ENCODE measurements at regions not wholly inside any gene's neighbourhood (a gene's known extent, or its start where the extent isn't known, plus 50 kb on each side); places are given as distances from the start of the nearest gene placed in this dataset.

DNA sequence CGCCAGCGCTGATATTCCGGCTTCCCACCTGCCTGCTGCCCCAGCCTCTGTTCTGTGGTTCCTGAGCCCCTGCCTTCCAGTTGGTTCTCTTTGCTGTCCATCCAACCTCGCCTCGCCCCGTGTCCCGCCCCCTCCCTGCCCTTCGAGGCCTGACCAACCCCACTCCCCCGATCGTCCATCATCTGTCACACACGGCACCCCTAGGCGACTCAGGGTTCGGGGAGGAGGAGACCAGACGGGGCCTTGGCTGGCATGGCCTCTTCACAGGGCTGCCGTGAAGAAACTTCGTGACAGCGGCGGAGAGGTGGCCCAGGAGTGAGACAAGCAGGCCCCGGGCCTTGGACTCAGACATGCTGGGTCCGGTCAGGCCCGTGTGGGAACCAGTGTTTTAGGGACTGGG lies 226.1 kb downstream of the QKI start:
- Histone ChIP-seq H3K23ac (ENCODE audit: low read depth, low read length) (no peak overlapping the region), H4K91ac (ENCODE audit: insufficient read depth, low read depth, low read length) (no peak overlapping the region), H4K5ac (ENCODE audit: low read depth, low read length) (no peak overlapping the region), H3K9ac (ENCODE audit: low read depth, low read length) (no peak overlapping the region), H3K36me3 (ENCODE audit: control insufficient read depth, insufficient read depth, low read length) (no peaks in the 10 kb centered on the region), H3K4me1 (ENCODE audit: control insufficient read depth, insufficient read depth, low read length) (no peaks in the 10 kb centered on the region), H4K8ac (ENCODE audit: low read depth in 2 of 2, low read length in 2 of 2) (no peak overlapping the region), H2BK15ac (ENCODE audit: low read depth, low read length) (no peak overlapping the region), H2BK120ac (ENCODE audit: low read depth, low read length) (no peak overlapping the region), H3K4ac (ENCODE audit: low read depth, low read length) (no peak overlapping the region), H3K14ac (replicated peaks; ENCODE audit: low read depth, low read length) (no peak overlapping the region), H3K27me3 (ENCODE audit: control insufficient read depth, insufficient read depth, low read length) (no peaks in the 10 kb centered on the region; the same call in 1 of the 2 replicates), H2BK20ac (ENCODE audit: low read depth, low read length) (no peak overlapping the region), H3K18ac (ENCODE audit: low read depth, low read length) (no peak overlapping the region), H3K56ac (ENCODE audit: extremely low read depth, insufficient read depth, low read length) (no peak overlapping the region), H3K27ac (ENCODE audit: insufficient read depth, low read length) (no peak overlapping the region), H3K4me3 (ENCODE audit: insufficient read depth, low read depth, low read length) (no peak overlapping the region), H3K4me2 (ENCODE audit: low read depth, low read length) (no peak overlapping the region), H2AK5ac (ENCODE audit: low read depth, low read length) (no peak overlapping the region), H3K9me3 (ENCODE audit: control insufficient read depth, insufficient read depth, low read length) (peaks cover 2% of the 10 kb centered on the region; the same call in 1 of the 2 replicates), H2AK9ac (replicated peaks; ENCODE audit: low read depth, low read length, poor library complexity) (no peak overlapping the region), H2AFZ (replicated peaks; ENCODE audit: low read length, poor library complexity) (no peak overlapping the region), H2BK5ac (ENCODE audit: low read depth, low read length, poor library complexity, severe bottlenecking) (no peak overlapping the region), H3K79me1 (ENCODE audit: low read depth in 1 of 2, low read length in 2 of 2) (no peaks in the 10 kb centered on the region), H3K9me1 (ENCODE audit: insufficient read depth, low read length) (no peaks in the 10 kb centered on the region), H4K20me1 (ENCODE audit: insufficient read depth, low read length) (no peaks in the 10 kb centered on the region)
- no TSS peak for BruUV-seq (replicated peaks)
- TF ChIP-seq, protein P1, sequence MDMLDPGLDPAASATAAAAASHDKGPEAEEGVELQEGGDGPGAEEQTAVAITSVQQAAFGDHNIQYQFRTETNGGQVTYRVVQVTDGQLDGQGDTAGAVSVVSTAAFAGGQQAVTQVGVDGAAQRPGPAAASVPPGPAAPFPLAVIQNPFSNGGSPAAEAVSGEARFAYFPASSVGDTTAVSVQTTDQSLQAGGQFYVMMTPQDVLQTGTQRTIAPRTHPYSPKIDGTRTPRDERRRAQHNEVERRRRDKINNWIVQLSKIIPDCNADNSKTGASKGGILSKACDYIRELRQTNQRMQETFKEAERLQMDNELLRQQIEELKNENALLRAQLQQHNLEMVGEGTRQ (IDR thresholded peaks at IDR 0.05; ENCODE audit: low read depth, low read length), result no peak
- TF ChIP-seq RCOR1 (IDR thresholded peaks at IDR 0.05; ENCODE audit: insufficient replicate concordance, low read length) (no peak), FOS (IDR thresholded peaks at IDR 0.05; ENCODE audit: low read depth, low read length) (no peak), POLR2A (IDR thresholded peaks at IDR 0.05; ENCODE audit: low read depth, low read length) (no peak)
- in situ Hi-C loops (cut with MboI; ENCODE audit: low sequenced_read_pairs) (no loop called here), dilution Hi-C loops (cut with HindIII; ENCODE audit: low sequenced_read_pairs, unreplicated experiment) (no loop called here), intact Hi-C loops (cut with micrococcal nuclease) (no loop called here)
- POLR2A ChIA-PET (ENCODE audit: unreplicated experiment), result no interaction called here
- DNase-seq (no peak), ATAC-seq (ENCODE audit: low read depth) (no peak)
- 86% methylated on average over 13 of the region's 21 CpGs; no CpG with 5 or more reads in 1 of the 2 experiments for WGBS, 2 experiments (ENCODE audit: extremely low coverage in 2 of 2, insufficient read length in 1 of 2)
- CTCF ChIA-PET, result no interaction called here

Measured in IMR-90 (cell line).